ENCODE measurements at regions not wholly inside any gene's neighbourhood (a gene's known extent, or its start where the extent isn't known, plus 50 kb on each side); places are given as distances from the start of the nearest gene placed in this dataset.
"Not testable (repeated sequence)": the region's sequence is repeated elsewhere in the genome, so short reads cannot be mapped to it uniquely, and the experiment has no call there.

DNA sequence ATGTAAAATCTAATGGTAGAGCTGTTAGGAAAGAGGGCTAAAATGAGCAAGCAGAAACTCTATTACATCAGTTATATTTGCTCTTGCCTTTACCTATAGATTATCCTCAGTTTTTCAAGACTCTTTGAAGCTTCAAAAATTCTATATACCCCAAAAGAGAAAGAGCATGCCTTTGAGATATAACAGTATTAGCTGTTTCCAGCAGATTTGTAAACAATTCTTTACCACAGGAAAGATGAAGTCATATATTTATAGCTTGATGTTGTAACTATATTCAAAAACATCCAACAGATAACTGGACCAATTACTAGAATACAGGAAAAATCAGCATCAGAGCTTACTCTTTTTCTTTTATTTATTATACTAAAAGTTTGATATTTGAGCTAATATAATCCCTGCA is 416.2 kb upstream of the TPK1 start:
- no peak for DNase-seq

DNA sequence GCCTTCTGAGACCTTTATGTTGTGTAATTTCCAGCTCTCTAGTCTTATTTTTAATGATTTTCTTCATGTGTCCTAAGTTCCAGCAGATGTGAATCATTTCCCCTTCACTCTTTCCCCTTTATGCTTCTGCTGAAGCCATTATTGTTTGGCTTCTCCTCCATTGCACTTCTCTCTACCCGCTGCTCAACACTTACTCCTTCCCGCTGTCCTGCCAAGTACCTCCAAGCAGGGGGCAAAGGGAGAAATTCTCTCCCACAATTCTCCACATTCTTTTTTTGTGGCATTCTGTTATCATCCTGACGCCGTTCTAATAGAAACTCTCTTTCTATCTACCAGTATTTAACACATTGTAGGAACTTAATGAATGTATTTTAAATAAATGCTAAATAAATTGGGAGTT is 388.9 kb upstream of the TPK1 start:
- DNase-seq, result no peak

DNA sequence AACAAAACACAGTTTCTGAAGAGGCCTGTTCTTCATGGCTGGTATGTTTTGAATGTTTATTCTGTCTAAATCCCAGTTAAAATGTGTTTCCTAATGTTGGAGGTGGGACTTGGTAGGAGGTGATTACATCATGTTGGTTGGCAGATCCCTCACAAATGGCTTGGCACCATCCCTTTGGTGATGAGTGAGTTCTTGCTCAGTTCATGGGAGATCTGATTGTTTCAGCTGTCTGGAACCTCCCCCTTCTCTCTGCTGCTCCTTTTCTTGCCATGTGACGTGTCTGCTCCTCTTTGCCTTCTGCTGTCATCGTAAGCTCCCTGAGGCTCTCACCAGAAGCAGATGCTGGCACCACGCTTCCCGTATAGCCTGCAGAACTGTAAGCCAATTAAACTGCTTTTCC is 383.6 kb upstream of the TPK1 start:
- no peak for DNase-seq

DNA sequence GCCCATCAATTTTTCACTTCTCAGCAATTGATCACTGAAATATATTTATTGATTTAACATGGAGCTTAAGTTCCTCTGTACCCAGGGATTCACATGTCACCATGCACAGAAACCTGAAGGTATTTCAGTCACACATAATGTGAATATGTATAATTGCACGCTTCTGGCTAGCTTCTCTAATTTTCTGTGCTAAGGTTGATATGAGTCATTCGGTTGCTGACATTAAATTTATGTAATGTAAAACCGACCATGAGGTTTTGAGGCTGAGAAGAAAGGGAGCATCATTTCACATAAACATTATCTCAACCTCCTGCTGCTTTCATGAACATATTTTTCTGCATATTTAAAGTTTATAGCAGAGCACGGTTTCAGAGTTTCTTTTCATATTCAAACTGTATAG is 381.0 kb upstream of the TPK1 start:
- no peak for DNase-seq

DNA sequence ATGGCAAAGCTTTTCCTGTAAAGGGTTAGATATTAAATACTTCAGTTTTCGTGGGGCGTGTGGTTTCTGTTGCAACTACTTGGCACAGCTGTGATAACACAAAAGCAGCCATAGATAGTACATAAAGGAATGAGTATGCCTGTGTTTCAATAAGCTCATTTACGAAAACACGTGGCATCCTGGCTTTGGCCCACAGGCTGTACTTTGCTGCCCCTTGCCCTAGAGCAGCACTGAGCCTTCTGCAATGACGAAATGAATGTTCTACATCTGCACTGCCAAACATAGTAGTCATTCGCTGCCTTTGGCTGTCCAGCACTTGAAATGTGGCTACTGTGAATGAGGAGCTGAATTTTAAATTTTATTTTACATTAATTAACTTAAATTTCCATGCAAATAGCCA is 376.2 kb upstream of the TPK1 start:
- no peak for DNase-seq

DNA sequence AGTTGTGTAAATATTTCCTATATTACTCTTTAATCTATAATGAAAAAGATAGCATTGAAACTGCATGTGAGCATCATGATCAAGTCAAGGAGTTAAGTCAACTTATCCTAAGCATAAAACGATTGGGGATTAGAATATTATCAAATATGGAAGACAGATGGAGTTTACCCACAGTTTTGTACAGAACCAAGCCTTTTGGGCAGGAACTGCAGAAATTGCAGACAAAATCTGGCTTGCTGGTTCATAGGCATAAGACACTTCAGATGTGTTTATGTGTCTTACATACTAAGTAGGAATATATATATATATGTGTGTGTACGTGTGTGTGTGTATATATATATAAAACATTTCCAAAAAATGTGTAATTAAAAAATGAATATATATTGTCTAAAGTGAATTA is 375.4 kb upstream of the TPK1 start:
- DNase-seq, result no peak

DNA sequence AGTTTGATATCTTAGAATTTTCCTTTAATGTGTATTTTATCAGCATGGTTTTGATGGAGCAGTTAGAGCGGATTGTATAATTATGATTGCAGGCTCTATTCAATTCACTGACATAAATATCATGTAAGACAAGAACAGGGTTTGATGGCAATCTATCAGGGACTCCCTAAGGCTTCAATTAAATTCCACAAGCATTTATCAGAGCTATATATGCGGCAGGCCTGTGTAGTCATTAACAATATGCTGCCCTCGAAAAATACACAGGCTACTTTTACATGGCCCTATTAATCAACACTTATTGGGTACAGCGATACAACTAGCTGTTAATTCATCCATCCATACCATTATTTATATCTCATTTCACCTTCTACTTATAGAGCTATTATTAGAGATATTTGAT is 358.1 kb upstream of the TPK1 start:
- DNase-seq, result no peak

DNA sequence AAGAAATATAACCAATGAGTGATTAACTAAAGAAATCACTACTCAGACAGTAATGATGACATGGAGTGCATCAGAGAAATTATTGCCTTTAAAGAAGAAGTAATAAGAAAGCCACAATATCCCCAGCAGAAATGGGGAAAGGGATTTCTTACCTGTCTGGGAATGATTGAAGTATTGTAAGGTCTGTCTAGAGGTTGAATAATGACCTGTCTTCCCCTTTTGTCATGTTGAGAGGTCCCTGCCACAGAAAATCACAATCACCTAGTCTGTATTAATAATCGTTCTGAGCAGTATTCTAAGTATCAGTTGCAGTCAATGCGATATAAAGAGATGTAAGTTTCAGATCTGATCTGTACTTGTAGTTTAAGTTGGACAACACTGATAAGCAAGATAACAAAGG is 349.1 kb upstream of the TPK1 start:
- no peak for DNase-seq

DNA sequence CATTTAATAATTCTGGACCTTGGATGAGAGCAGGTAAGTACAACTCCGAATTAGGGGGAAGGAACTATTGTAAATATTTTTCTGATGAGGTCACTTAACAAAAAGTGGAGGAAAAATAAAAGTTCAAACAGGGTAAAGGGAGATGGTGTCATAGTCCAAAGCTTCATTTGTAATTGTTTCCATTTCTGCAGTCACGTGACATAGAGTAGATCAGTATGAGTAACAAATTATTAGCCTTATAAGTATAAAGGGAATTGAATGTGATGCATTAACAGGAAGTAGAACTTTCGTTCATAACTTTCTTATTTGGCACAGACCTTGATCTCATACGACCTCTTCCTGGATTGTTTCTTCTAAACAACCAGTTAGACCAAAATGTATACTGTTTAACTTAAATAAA is 347.2 kb upstream of the TPK1 start:
- DNase-seq, result no peak

DNA sequence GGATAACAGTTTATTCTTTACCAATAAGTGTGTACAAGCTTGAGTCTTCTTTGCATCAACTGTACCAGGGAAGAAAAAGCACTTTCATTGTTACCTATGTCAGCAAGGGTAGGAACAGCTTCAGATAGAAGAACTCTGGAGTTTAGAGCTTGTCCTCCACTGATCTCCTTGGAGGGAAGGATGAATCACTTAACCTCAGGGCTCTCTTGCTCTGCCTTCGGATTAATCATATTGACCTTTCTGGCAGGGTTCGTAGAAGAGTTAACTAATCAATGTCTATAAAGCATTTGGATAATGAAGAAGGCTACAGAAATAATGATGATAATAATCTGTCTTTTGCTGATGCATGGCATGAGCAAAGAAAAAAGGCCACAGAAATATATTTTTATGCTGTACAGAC is 339.5 kb upstream of the TPK1 start:
- no peak for DNase-seq

DNA sequence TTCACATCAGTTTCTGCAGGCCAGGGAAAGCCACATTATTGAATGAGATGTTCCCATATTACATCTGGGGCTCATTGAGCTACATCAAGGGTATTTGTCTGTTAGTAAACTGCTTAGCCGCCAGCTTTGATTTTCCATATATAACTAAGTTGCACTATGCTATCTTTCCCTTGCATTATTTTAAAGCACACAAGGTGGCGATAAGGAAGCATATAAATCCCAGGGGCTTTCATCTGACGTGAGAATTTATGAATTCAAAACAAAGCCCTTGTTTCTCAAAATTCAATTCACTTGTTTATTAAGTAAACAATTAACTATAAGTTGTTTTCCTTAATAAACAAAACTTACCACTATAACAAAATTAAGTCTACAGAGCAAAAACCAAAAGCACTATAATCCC is 334.1 kb upstream of the TPK1 start:
- no peak for DNase-seq

DNA sequence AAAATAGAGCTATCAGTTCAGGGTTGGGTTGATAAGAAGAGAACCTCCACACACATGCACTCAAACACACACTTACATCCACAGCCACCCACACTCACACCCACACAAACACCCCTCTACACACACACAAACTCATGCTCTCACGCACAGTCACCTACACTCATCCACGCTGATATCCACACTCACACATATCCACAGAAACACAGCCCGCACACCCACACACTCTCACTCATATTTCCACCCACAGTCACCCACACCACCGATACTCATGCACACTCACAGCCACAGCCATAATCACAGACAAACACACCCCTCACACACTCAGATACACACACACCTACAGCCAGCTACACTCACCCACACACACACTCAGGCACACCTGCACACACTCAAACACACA is 333.0 kb upstream of the TPK1 start:
- DNase-seq, result no peak

DNA sequence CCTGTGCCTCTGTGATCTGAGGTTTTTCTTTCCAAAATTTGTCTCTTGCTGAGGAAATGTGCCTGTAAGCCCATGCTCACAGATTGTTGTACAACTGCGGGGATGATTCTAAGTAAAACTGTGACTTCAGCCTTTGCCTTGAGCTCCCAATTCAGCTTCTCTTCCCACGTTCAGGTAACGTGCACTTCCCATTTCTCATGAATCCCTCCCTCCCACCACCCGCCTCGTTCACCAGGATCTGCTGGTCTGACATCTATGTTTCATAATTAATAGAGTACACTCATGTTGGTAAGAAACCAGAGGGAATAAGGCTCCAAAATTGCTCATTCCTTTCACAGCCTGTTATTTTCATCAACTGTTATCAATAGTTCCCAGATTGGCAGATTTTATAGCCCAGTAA is 332.6 kb upstream of the TPK1 start:
- DNase-seq, result no peak

DNA sequence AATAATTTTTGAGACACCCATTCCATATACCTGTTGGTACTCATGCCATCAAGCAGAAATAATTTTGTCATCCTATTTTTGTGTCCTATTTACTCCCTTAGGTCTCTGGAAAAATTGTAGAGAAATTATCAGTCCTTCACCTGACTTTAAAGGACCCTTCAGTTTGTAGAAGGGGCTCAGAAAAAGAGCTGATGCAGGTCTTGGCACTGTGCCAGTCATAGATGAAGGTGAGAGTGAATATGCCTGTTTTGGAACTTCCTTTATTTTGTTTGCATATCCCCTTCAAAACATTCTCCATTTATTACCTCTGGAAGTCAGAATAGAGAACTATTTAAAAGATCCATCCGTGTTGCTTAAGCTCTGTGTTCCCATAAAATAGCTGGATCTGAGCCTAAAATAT is 321.0 kb upstream of the TPK1 start:
- DNase-seq, result no peak

DNA sequence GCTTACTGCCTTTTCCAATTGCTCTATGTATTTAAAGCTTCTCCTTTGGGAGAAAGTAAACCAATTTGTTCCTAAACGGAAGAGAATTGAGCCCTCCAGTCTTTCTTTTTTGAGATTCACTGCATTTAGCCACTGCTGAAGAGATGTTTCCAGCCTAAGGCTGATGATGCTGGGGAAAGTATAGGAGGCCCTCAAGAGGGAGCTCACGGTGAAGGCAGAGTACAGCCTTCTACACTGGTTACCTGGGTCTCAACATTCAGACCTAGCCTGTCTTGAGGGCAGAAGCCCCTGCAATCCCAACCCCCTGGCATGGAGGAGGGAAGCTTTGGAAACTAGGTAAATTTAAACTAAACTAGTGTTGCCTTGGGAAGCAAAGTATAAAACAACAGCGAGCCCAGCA is 316.7 kb upstream of the TPK1 start:
- no peak for DNase-seq

DNA sequence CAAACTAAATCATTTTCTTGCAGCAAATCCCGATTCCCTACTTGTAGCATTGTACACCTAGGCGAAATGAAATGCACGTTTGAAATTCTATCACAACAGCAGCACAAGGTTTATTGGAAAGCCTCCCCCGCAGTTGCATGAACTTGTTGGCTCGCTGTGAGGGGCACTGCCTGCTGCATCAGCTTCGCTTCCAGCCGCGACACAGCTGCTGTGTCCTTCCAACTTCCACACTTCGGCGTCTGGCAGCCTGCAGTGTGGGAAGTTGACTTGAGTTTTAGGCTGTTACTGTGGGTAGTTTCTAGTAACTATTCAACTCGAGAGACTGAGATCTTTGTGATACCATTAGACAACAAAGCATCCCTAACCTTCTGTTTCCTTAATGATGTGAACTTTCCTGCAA is 315.8 kb upstream of the TPK1 start:
- no peak for DNase-seq

DNA sequence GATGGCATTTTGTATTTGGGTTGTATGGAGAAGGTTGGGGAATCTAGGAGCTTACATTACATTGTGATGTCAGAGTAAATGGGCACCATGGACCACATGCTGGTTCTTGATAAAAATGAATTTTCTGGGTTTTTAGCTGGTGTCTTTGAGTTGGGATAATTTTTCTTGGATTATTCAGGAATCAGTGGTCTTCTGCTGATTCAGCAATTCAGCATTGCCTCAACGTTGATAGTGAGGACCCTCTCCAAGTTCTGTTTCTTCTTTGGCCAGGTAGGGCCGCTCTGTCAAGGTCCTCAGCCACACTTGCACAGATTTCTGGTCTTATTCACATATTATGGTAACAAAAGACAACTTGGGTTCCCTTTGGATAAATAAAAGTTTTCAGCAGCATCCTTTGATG is 312.0 kb upstream of the TPK1 start:
- DNase-seq, result no peak

DNA sequence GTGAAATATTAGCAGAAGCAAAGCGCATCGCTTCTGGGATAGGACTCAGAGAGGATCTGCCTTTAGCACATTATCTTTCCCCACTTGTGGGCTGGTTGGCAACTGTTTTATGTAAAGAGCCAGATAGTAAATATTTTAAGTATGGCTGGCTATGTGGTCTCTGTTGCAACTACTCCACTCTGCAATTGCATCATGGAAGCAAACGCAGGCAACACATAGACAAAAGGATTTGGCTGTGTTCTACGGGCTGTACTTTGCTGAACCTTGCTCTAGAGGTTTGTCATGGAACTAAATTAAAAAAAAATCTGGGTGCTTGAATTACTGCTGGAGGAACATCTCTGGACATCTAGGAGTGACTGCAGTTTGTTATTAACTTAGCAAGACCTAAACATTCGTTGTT is 307.8 kb upstream of the TPK1 start:
- no peak for DNase-seq

DNA sequence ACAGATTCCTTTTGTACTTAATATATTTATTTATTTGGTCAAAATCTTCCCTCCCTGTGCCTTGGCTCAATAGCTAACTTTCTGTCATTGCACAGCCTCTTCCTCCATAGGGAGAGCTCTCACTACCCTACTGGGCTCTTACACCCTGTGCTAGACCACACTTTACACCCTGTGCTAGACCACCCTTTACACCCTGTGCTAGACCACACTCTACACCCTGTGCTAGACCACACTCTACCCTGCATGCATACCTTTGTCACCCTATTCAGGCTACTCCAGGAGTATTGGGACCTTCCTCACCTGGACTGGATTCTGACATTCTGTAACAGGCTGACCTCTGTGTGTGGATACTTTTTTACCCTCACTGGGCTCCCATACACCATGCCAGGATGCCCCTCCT is 298.5 kb upstream of the TPK1 start:
- DNase-seq, result no peak

DNA sequence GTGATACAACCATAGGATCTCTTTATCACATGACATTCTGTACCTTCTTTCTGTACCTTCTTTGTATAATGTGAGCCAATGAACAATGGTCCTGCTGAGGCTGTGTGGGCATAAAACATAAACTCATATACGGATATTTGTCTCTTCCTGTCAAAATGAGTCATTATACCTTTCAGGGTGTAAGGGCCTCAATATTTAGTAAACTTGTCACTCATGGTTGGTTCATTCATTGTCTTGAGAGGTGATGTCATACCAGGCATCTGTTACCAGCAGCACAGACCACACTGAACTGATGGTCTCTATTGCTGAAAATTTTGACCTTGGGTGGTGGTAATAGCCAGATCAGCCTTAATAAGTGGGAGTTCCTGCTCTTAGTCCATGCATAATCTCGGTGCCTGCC is 287.6 kb upstream of the TPK1 start:
- no peak for DNase-seq

DNA sequence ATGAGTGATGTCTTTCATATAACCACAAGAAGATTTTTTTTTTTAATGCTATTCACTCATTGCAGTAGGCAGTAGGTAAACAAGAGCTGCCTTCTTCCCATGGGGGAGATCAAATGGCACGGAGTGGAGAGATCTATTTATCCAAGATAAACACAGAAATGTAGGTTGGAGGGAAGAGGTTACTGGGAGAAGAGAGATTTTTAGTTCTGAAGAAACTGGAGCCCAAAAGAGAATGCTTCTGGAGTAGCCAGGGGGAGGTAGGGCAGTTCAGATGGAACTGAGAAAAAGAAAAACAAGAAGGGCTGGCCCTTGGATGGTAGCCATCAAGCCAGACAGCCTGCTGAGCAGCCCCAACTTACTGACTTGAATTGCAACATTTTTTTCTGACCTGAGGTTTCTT is 270.1 kb upstream of the TPK1 start:
- no peak for DNase-seq

DNA sequence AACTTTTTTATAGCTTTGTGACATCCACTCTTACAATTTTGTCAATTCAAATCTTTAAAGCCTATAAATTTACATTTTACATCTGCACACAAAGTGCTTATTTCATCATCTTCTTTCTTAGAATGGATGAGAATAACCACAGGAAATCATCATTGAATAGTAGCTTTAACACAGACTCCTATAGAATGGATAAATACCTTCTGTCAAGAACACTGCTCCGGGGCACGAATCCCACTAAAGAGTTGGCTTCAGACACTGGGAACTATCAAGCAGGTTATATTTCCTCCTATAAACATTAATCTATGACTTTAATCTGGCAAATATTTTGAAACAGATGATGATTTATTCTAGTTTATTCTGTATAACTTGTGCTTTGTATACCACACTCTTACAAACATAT is 269.7 kb upstream of the TPK1 start:
- DNase-seq, result no peak

DNA sequence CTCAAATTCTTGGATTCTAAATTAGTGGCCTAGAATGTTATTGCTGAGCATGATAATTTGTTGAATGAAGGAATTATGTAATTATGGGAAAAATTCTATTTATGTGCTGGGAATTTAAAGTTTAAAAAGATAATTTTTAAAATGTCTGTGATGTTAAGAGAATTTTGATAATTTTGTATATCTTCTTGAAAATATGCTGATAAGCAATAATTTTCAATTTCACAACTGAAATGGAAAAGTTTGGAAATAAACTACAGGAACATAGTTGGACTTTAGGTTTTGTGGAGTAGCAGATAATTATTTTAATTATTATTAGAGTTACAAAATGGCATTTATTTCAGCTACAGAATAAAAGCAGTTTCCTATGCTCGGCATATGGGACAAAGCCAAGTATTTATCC is 268.5 kb upstream of the TPK1 start:
- DNase-seq, result no peak

DNA sequence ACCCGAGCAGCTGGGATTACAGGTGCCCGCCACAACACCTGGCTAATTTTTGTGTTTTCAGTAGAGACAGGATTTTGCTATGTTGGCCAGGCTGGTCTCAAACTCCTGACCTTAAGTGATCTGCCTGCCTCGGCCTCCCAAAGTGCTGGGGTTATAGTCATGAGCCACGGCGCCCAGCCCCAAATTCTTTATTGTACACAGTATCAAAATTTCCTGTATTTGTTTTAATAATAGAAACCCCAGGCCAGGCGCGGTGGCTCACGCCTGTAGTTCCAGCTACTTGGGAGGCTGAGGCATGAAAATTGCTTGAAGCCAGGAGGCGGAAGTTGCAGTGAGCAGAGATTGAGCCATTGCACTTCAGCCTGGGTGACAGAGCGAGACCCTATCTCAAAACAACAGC is 266.3 kb upstream of the TPK1 start:
- not testable (repeated sequence) for DNase-seq

DNA sequence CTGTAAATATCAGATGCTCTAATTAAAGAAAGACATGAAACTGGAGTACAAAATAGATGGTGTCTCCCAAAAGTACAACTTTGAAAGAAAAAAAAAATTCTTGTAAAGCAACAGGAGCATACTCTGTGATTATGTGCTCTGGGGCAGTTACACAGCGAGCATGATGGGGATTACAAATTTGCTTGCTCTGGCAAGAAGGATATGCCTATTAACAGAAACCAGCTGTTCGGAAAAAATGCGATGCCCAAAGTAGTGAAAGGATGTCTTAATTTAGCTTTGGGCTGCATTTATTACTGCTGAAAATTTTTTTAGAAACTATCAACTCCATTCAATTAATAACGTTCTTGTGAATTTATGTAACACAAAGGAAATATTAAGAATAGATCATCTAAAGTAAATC is 256.9 kb upstream of the TPK1 start:
- no peak for DNase-seq

DNA sequence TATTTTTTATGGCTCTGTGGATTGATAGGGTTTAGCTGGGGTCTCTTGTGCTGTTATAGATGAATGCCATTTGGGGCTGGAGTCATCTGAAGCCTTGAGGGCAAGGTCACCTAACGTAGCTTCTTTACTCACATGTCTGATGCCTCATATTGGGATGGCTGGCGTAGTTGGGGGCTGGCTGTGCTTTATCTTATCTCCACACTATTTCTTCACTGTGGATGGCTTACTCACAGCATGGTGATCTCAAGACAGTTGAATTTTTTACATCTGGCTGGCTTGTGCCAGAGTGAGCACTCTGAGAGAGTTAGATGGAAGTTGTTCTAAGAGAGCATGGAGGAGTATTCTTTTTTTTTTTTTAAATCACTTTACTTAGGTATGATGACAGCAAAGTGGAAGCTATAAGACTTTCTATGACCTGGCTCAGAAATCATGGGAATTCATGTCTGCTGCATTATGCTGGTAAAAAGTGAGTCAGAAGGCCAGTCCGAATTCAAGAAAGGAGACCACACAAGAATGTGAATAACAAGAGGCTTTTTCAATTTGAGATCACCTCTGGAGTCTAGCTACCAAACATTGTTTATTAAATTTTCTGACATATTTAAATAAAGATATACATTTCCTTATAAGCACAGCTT is 252.4 kb upstream of the TPK1 start:
- no peak for DNase-seq
